NB4 (cell line): ENCODE measurements at regions not wholly inside any gene's neighbourhood (a gene's known extent, or its start where the extent isn't known, plus 50 kb on each side); places are given as distances from the start of the nearest gene placed in this dataset.
A peak's percentile ranks its signal among the peaks of the same experiment; 100 is the strongest.

ENCODE experiments used
- DNase-seq: peaks from one replicate; pipeline ENCODE4 v3.0.0; 2010; ENCODE audit warnings: low read depth
- H3K4me3 ChIP-seq: one replicate; pipeline ENCODE4 v1.5.1; 2011; ENCODE audit warnings: mild to moderate bottlenecking, low read depth, low read length, moderate library complexity
- MYC ChIP-seq: IDR thresholded peaks from 2 replicates; pipeline ENCODE4 v1.6.1; 2011; ENCODE audit warnings: low read depth, low read length
- POLR2A ChIP-seq: IDR thresholded peaks from 2 replicates; pipeline ENCODE4 v1.6.1; 2011; ENCODE audit warnings: mild to moderate bottlenecking; ENCODE audit not compliant: insufficient read length; ENCODE audit errors: extremely low read depth
- TF ChIP-seq, protein P1 (sequence below): IDR thresholded peaks from 2 replicates; pipeline ENCODE4 v1.6.1; 2011; ENCODE audit warnings: low read depth, low read length
- TF ChIP-seq, protein P2 (sequence below): IDR thresholded peaks from one replicate; pipeline ENCODE4 v1.5.1; 2012; ENCODE audit warnings: low read depth, low read length

DNA sequence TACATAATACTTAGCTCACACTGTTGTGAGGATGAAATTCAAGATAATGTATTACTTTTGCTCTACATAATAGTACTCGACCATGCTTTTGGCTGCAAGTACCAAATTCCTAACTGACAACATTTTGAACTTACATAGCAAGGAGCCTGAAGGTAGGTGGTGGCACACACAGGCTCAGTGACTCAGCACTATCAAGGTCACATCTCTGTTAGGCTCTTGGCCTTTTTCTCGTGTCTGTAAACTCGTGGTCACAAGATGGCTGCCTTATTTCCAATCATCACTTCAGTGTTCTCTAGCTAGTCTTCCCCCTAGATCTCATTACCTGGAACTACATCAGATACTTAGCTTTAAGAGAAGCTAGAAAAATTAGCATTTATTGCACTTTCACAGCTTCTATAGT lies 61.4 kb upstream of the ABCB5 start:
- TF ChIP-seq MYC: no peak
- DNase-seq: peak; percentile 11
- H3K4me3 ChIP-seq: no peak overlapping the region

DNA sequence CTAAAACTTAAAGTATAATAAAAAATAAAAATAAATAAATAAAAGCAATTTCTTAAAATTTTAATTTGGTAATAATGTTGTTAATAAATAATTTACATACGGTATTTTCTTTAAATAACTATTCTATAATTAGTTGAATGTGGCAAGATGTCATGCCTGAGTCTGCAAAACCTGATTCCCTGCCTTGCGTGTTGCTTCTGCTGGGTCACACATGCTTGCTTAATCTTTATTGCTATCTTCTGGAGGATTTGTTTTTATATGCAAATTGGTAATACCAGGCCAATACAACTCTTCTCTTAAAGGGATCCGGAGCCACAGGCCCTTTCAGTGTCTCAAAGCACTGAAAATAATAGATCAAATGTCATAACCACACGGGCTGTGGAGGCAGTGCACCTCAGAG lies 59.4 kb upstream of the ABCB5 start:
- DNase-seq: no peak
- TF ChIP-seq, protein P1, sequence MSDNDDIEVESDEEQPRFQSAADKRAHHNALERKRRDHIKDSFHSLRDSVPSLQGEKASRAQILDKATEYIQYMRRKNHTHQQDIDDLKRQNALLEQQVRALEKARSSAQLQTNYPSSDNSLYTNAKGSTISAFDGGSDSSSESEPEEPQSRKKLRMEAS: no peak
- TF ChIP-seq POLR2A (no peak), MYC (no peak)
- TF ChIP-seq, protein P2, sequence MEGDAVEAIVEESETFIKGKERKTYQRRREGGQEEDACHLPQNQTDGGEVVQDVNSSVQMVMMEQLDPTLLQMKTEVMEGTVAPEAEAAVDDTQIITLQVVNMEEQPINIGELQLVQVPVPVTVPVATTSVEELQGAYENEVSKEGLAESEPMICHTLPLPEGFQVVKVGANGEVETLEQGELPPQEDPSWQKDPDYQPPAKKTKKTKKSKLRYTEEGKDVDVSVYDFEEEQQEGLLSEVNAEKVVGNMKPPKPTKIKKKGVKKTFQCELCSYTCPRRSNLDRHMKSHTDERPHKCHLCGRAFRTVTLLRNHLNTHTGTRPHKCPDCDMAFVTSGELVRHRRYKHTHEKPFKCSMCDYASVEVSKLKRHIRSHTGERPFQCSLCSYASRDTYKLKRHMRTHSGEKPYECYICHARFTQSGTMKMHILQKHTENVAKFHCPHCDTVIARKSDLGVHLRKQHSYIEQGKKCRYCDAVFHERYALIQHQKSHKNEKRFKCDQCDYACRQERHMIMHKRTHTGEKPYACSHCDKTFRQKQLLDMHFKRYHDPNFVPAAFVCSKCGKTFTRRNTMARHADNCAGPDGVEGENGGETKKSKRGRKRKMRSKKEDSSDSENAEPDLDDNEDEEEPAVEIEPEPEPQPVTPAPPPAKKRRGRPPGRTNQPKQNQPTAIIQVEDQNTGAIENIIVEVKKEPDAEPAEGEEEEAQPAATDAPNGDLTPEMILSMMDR: no peak
- H3K4me3 ChIP-seq: no peak overlapping the region

DNA sequence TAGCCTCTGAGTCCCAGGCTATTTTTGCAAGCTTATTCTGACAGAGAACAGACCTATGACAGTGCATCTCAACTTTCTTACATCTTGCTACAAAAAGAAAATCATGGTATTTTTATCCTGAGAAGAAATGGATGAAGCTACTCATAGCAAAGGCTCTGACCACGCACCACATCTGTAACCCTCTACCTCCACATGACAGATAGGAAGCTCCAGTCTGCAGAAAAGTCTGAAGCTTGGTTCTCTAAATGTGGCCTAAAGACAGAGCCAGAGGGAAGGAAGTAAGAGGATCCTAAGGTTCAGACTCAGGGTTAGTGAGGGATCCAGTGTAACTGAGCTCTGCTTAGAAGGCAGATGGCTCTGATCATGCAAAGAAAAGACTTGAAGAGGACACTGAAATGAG lies 58.4 kb upstream of the ABCB5 start:
- TF ChIP-seq POLR2A (no peak), MYC (no peak)
- TF ChIP-seq, protein P2: no peak
- TF ChIP-seq, protein P1: no peak
- no peak for DNase-seq
- no peak overlapping the region for H3K4me3 ChIP-seq

DNA sequence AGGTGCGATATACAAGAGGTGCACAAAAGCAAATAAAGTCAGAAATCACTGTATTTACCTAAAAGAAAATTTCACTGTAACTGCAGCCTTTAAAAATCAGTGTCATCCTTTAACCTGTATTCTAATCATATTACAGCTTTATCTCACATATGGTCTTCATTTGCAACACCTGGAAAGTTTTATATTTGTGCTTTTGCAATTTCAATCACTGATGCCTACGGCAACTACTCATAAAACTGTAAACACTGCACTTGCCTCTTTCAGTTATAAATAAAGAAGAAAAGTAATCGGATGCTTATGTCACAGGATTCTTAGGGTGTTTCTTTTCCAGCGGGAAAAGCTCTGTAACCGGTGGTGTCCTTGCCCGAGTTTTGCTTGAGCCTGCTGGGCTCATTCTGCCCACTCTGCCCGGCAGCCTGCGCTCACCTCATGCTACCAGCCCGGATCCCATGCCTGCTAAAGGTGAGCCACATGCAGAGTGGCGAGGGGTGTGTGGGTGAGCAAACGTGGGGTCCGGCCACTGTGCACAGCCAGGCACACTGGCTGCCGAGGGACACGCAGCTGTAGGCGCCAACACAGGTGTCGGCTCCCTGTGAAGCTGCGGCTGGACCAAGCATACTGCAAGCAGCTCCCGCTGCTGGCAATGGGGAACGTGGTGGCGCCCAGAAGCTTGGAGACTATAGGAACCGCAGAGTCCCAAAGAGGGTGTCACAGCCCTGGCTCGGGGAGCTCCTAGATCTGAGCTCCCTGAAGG lies 56.3 kb upstream of the ABCB5 start:
- DNase-seq: no peak
- no peak for TF ChIP-seq MYC
- TF ChIP-seq, protein P1: no peak
- no peak for TF ChIP-seq POLR2A
- TF ChIP-seq, protein P2: no peak
- no peak overlapping the region for H3K4me3 ChIP-seq

DNA sequence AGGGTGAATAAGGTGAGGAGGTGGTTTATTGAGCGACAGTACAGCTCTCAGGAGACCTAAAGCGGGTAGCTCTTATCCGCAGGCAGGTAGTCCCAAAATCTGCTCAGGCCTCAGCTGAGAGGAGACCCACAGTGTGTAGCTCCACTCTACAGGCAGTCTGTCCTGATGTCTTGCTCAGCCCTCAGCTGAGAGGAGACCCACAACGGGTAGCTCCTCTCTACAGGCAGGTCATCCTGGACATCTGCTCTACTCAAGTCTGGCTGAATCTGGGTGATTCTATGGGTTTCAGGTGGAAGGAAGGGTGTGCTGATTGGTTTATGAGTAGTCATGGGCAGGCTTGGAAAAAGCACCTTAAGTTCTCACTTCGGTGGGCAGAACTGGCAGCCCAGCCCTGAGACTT lies 55.6 kb upstream of the ABCB5 start:
- TF ChIP-seq POLR2A (no peak), MYC (no peak)
- TF ChIP-seq, protein P1: no peak
- TF ChIP-seq, protein P2: no peak
- no peak overlapping the region for H3K4me3 ChIP-seq
- DNase-seq: no peak

DNA sequence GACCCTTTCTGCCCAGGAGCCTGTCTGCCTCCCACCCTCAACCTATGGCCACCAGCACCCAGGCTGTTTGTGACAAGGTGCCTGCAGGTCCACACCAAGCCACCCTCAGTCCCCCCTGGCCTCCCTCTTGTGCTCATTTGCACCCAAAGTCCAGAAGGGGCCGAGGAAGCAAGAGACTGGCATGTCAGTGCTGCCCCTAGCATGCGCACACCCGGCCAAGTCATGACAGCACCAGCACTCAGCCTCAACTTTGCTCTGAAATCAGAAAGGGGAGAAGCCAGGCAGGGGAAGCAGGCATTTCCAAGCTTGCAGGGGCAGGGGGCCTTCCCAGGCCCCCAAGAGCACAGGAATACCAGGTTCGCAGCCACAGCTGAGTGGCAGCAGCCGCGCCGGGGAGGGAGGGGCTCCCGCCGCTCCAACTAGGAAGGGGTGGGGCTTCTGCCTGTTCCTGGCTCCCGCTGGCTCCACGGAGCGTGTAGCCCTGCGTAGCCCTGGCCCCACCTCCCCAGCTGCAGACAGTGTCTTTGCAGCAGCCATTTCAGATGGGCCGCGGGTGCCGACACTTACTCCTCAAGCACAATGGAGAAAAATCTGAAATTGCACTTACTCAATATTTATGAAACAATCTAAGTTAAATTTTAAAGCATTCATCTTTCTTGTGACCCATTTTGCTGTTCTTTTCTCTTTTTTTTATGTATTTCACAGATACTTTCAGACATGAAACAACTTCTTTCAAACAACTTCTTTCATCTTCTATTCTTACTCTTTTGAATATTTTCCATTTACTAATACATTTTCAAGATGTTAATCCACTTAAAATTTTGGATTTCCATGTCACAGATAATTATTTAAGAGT lies 54.9 kb upstream of the ABCB5 start:
- H3K4me3 ChIP-seq: no peak overlapping the region
- TF ChIP-seq POLR2A (no peak), MYC (no peak)
- TF ChIP-seq, protein P1: no peak
- TF ChIP-seq, protein P2: no peak
- DNase-seq: no peak
